Neural progenitor cell (in vitro differentiated cells): ENCODE measurements at regions not wholly inside any gene's neighbourhood (a gene's known extent, or its start where the extent isn't known, plus 50 kb on each side); places are given as distances from the start of the nearest gene placed in this dataset.

ENCODE experiments used
- DNase-seq: peaks from one replicate; pipeline ENCODE4 v3.0.0-alpha.2; 2016; ENCODE audit warnings: low spot score
- H2AFZ ChIP-seq: fragments of 200-600 bp; sonication (generic); replicated peaks from 2 replicates; pipeline ENCODE4 v1.6.1; 2016; ENCODE audit warnings: antibody characterized with exemption
- H3F3A ChIP-seq: fragments of 200-600 bp; sonication (generic); 2 replicates; pipeline ENCODE4 v1.6.1; 2016; ENCODE audit warnings: antibody characterized with exemption, low read depth
- H3K27ac ChIP-seq: fragments of 200-600 bp; sonication (generic); 2 replicates; pipeline ENCODE4 v1.5.1; 2016; ENCODE audit warnings: mild to moderate bottlenecking
- H3K27me3 ChIP-seq: fragments of 200-600 bp; sonication (generic); 2 replicates; pipeline ENCODE4 v1.6.1; 2016; ENCODE audit warnings: mild to moderate bottlenecking, moderate library complexity
- H3K36me3 ChIP-seq: fragments of 200-600 bp; sonication (generic); 2 replicates; pipeline ENCODE4 v1.5.1; 2016
- H3K4me1 ChIP-seq: fragments of 200-600 bp; sonication (generic); 2 replicates; pipeline ENCODE4 v1.6.1; 2016; ENCODE audit warnings: mixed run types
- H3K4me2 ChIP-seq: fragments of 200-600 bp; sonication (generic); 2 replicates; pipeline ENCODE4 v1.6.1; 2016
- H3K4me3 ChIP-seq: fragments of 200-600 bp; sonication (generic); 2 replicates; pipeline ENCODE4 v1.5.1; 2016
- H3K79me2 ChIP-seq: fragments of 200-600 bp; sonication (generic); 2 replicates; pipeline ENCODE4 v1.6.1; 2016; ENCODE audit warnings: low read depth
- H3K9ac ChIP-seq: fragments of 200-600 bp; sonication (generic); 2 replicates; pipeline ENCODE4 v1.6.1; 2016
- H3K9me3 ChIP-seq: fragments of 200-600 bp; sonication (generic); 2 replicates; pipeline ENCODE4 v1.5.1; 2016; ENCODE audit warnings: low read depth
- H4K20me1 ChIP-seq: fragments of 200-600 bp; sonication (generic); 2 replicates; pipeline ENCODE4 v1.6.1; 2016; ENCODE audit warnings: low read depth
- H3K27ac Mint-ChIP-seq: 3 replicates; pipeline ENCODE4 v1.8.0; 2021; ENCODE audit warnings: mixed read lengths
- H3K27me3 Mint-ChIP-seq: 2 replicates; pipeline ENCODE4 v1.8.0; 2022; ENCODE audit warnings: low read depth, mild to moderate bottlenecking, inconsistent platforms, moderate library complexity, mixed read lengths; ENCODE audit not compliant: insufficient read depth
- H3K36me3 Mint-ChIP-seq: 3 replicates; pipeline ENCODE4 v1.8.0; 2021; ENCODE audit warnings: mixed read lengths
- H3K4me1 Mint-ChIP-seq: 3 replicates; pipeline ENCODE4 v1.8.0; 2021; ENCODE audit warnings: mixed read lengths
- H3K4me3 Mint-ChIP-seq: 3 replicates; pipeline ENCODE4 v1.8.0; 2021; ENCODE audit warnings: mild to moderate bottlenecking, moderate library complexity, mixed read lengths
- H3K9me3 Mint-ChIP-seq: 3 replicates; pipeline ENCODE4 v1.8.0; 2020; ENCODE audit warnings: mixed read lengths
- EZH2 ChIP-seq: fragments of 200-600 bp; sonication (generic); IDR thresholded peaks from 2 replicates; pipeline ENCODE4 v1.6.1; 2017; ENCODE audit warnings: antibody characterized with exemption, mild to moderate bottlenecking, moderate library complexity
- EZH2phosphoT487 ChIP-seq: fragments of 200-600 bp; sonication (generic); IDR thresholded peaks from 2 replicates; pipeline ENCODE4 v1.6.1; 2017; ENCODE audit warnings: antibody characterized with exemption
- TF ChIP-seq, protein P1 (sequence below): fragments of 200-600 bp; sonication (generic); IDR thresholded peaks from 2 replicates; pipeline ENCODE4 v1.5.1; 2017; ENCODE audit warnings: antibody characterized with exemption, mild to moderate bottlenecking

DNA sequence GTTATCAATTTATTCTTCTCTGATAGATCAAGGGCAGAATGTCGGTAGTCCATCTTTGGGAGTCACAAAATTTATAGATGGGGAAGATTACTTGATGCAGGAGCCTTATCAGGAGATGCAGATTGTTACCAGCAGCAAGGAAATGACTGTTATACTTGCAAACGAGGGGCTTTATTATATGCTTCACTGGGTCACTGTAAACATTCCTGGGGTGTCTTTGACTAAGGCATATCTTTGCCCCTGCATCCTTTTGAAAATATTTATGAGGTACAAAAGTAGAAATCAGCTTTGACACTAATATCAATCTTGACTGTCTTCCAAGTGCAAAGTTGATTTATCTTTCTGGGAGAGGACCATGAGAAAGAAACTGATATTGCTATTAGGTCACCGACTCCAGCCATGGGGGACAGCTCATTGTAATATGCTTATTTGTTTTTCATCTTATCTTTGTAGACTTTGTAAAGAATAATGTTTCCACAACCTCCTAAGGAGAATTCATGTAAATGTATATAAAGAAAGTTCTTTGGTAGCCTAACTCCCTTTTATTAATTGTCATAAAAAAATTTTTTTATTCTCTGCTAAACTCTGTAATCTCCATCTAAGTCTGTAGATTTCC is 177.3 kb upstream of the EMCN start:
- Histone ChIP-seq H3K4me2 (no peak overlapping the region), H3K27ac (no peak overlapping the region), H3K79me2 (no peaks in the 10 kb centered on the region), H3K4me3 (no peak overlapping the region), H3K36me3 (no peaks in the 10 kb centered on the region), H4K20me1 (no peaks in the 10 kb centered on the region), H3K27me3 (no peaks in the 10 kb centered on the region), H3F3A (no peaks in the 10 kb centered on the region), H2AFZ (no peak overlapping the region), H3K4me1 (peaks cover 14% of the 10 kb centered on the region), H3K9ac (no peak overlapping the region), H3K9me3 (no peaks in the 10 kb centered on the region)
- no peak for TF ChIP-seq EZH2
- no peak for TF ChIP-seq EZH2phosphoT487
- TF ChIP-seq, protein P1, sequence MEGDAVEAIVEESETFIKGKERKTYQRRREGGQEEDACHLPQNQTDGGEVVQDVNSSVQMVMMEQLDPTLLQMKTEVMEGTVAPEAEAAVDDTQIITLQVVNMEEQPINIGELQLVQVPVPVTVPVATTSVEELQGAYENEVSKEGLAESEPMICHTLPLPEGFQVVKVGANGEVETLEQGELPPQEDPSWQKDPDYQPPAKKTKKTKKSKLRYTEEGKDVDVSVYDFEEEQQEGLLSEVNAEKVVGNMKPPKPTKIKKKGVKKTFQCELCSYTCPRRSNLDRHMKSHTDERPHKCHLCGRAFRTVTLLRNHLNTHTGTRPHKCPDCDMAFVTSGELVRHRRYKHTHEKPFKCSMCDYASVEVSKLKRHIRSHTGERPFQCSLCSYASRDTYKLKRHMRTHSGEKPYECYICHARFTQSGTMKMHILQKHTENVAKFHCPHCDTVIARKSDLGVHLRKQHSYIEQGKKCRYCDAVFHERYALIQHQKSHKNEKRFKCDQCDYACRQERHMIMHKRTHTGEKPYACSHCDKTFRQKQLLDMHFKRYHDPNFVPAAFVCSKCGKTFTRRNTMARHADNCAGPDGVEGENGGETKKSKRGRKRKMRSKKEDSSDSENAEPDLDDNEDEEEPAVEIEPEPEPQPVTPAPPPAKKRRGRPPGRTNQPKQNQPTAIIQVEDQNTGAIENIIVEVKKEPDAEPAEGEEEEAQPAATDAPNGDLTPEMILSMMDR: no peak
- no peak overlapping the region for H3K27ac Mint-ChIP-seq
- DNase-seq: no peak
- H3K27me3 Mint-ChIP-seq: peaks cover 2% of the 10 kb centered on the region
- peaks cover 10% of the 10 kb centered on the region for H3K4me1 Mint-ChIP-seq
- no peak overlapping the region for H3K4me3 Mint-ChIP-seq
- no peaks in the 10 kb centered on the region for H3K36me3 Mint-ChIP-seq
- H3K9me3 Mint-ChIP-seq: no peaks in the 10 kb centered on the region

DNA sequence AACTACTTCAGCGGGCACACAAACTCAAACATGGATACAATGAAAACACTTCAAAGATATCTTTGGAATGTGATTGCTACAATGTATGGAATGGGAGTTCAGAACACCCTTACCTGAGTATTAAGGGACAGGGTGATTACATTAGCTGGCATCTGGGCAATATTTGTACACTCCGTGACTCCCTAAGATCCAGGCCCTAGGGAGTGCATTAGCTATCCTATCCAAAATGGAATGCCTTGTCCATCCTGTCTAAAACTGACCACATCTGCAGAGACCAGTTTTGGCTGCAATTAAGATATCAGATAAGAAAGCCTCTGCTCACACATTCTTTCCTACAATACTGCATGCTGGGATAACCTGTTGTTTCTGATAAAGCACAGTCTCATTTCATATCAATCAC is 176.6 kb upstream of the EMCN start:
- Histone ChIP-seq H3K27ac (no peak overlapping the region), H3F3A (no peaks in the 10 kb centered on the region), H3K79me2 (no peaks in the 10 kb centered on the region), H3K36me3 (no peaks in the 10 kb centered on the region), H3K9me3 (no peaks in the 10 kb centered on the region), H4K20me1 (no peaks in the 10 kb centered on the region), H3K9ac (no peak overlapping the region), H3K4me3 (no peak overlapping the region), H3K4me2 (no peak overlapping the region), H3K4me1 (peaks cover 14% of the 10 kb centered on the region), H3K27me3 (no peaks in the 10 kb centered on the region), H2AFZ (no peak overlapping the region)
- H3K4me1 Mint-ChIP-seq: peaks cover 10% of the 10 kb centered on the region
- peaks cover 2% of the 10 kb centered on the region for H3K27me3 Mint-ChIP-seq
- H3K9me3 Mint-ChIP-seq: no peaks in the 10 kb centered on the region
- no peaks in the 10 kb centered on the region for H3K36me3 Mint-ChIP-seq
- no peak overlapping the region for H3K27ac Mint-ChIP-seq
- TF ChIP-seq, protein P1: no peak
- no peak for TF ChIP-seq EZH2phosphoT487
- no peak for TF ChIP-seq EZH2
- H3K4me3 Mint-ChIP-seq: no peak overlapping the region
- no peak for DNase-seq

DNA sequence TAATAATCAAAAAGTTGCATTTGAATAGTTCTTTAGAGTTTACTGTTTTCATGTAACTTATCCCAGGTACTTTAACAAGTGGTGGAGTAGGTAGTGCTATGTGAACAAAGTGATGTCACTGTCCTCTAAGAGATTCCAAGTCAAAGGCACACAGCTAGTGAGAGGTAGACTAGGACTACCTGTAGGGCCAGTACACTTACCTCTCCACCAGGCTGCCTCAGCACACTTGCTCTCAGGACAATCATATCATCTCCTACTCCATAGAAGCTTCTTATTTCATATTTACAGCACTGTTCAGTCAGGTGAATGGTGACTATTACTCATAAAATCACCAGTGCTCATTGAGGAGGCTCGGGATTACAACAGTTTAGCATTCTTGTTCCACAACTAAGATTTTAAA is 173.0 kb upstream of the EMCN start:
- Histone ChIP-seq H2AFZ (no peak overlapping the region), H3F3A (no peaks in the 10 kb centered on the region), H3K9ac (no peak overlapping the region), H3K4me2 (no peak overlapping the region), H3K27me3 (no peaks in the 10 kb centered on the region), H3K36me3 (no peaks in the 10 kb centered on the region), H3K4me1 (no peaks in the 10 kb centered on the region), H3K27ac (no peak overlapping the region), H3K9me3 (no peaks in the 10 kb centered on the region), H3K4me3 (no peak overlapping the region), H3K79me2 (no peaks in the 10 kb centered on the region), H4K20me1 (no peaks in the 10 kb centered on the region)
- no peaks in the 10 kb centered on the region for H3K27me3 Mint-ChIP-seq
- no peak for DNase-seq
- H3K27ac Mint-ChIP-seq: no peak overlapping the region
- no peak for TF ChIP-seq EZH2
- TF ChIP-seq, protein P1: no peak
- no peak for TF ChIP-seq EZH2phosphoT487
- H3K4me3 Mint-ChIP-seq: no peak overlapping the region
- no peaks in the 10 kb centered on the region for H3K9me3 Mint-ChIP-seq
- H3K4me1 Mint-ChIP-seq: peaks cover 7% of the 10 kb centered on the region
- H3K36me3 Mint-ChIP-seq: no peaks in the 10 kb centered on the region
